ENCODE measurements at regions not wholly inside any gene's neighbourhood (a gene's known extent, or its start where the extent isn't known, plus 50 kb on each side); places are given as distances from the start of the nearest gene placed in this dataset.
"Not testable (repeated sequence)": the region's sequence is repeated elsewhere in the genome, so short reads cannot be mapped to it uniquely, and the experiment has no call there.

GRCh38 chr2:175326801-175327200 lies 145.3 kb upstream of the ATP5MC3 start:
- Histone ChIP-seq H3K27ac (replicated peaks in 1 of 4) (no peak overlapping the region), H3K4me1 (no peaks in the 10 kb centered on the region)
- intact Hi-C loops (cut with DNase I): no loop called here

GRCh38 chr2:175326164-175326563 lies 144.7 kb upstream of the ATP5MC3 start:
- DNase-seq (ENCODE audit: extremely low spot score); H3K27ac ChIP-seq (replicated peaks in 1 of 4); intact Hi-C loops (cut with DNase I); H3K27me3 ChIP-seq; H3K4me3 ChIP-seq; H3K4me1 ChIP-seq; H3K36me3 ChIP-seq: not testable (repeated sequence)
- 83% methylated on average over 2 of the region's 2 CpGs for WGBS
- H3K9me3 ChIP-seq: peaks cover 0 to 15% (median 10%) of the 10 kb centered on the region in 4 donors

More at GRCh38 chr2:175326801-175327200, 145.3 kb upstream of the ATP5MC3 start:
- TF ChIP-seq POLR2A (IDR thresholded peaks at IDR 0.05; ENCODE audit: low read depth) (no peak), CTCF (IDR thresholded peaks at IDR 0.05) (no peak), EP300 (IDR thresholded peaks at IDR 0.05) (no peak), POLR2AphosphoS5 (IDR thresholded peaks at IDR 0.05) (no peak)
- H3K27me3 ChIP-seq: peaks cover 0 to 4% (median 0%) of the 10 kb centered on the region in 4 donors
- no peak for DNase-seq (ENCODE audit: extremely low spot score)
- no peak overlapping the region for H3K4me3 ChIP-seq
- peaks cover 0 to 15% (median 10%) of the 10 kb centered on the region in 4 donors for H3K9me3 ChIP-seq
- no peaks in the 10 kb centered on the region for H3K36me3 ChIP-seq
- WGBS: 60% methylated on average over 3 of the region's 3 CpGs

- H3K4me3 ChIP-seq: no peak overlapping the region
- no peak overlapping the region for H3K27ac ChIP-seq (replicated peaks in 1 of 4)
- TF ChIP-seq POLR2AphosphoS5 (IDR thresholded peaks at IDR 0.05): no peak
- TF ChIP-seq POLR2A (IDR thresholded peaks at IDR 0.05; ENCODE audit: low read depth): no peak
- no peak for TF ChIP-seq EP300 (IDR thresholded peaks at IDR 0.05)
- TF ChIP-seq CTCF (IDR thresholded peaks at IDR 0.05): no peak
- intact Hi-C loops (cut with DNase I): no loop called here
- no peaks in the 10 kb centered on the region for H3K36me3 ChIP-seq
- DNase-seq (ENCODE audit: extremely low spot score): no peak
- peaks cover 0 to 15% (median 10%) of the 10 kb centered on the region in 4 donors for H3K9me3 ChIP-seq
- H3K27me3 ChIP-seq: peaks cover 0 to 4% (median 0%) of the 10 kb centered on the region in 4 donors
- WGBS: 90% methylated on average over 4 of the region's 4 CpGs
- H3K4me1 ChIP-seq: no peaks in the 10 kb centered on the region
Observed at GRCh38 chr2:175323162-175323561, 141.7 kb upstream of the ATP5MC3 start.

GRCh38 chr2:175318542-175318941 lies 137.0 kb upstream of the ATP5MC3 start:
- no peak overlapping the region for H3K27ac ChIP-seq (replicated peaks in 1 of 4)
- 59% methylated on average over 2 of the region's 2 CpGs for WGBS
- intact Hi-C loops (cut with DNase I): no loop called here

GRCh38 chr2:175317751-175318150 lies 136.2 kb upstream of the ATP5MC3 start:
- Histone ChIP-seq H3K27ac (replicated peaks in 1 of 4) (no peak overlapping the region), H3K4me1 (no peaks in the 10 kb centered on the region), H3K36me3 (no peaks in the 10 kb centered on the region), H3K9me3 (no peaks in the 10 kb centered on the region), H3K4me3 (no peak overlapping the region), H3K27me3 (no peaks in the 10 kb centered on the region)
- intact Hi-C loops (cut with DNase I): no loop called here
- TF ChIP-seq POLR2A (IDR thresholded peaks at IDR 0.05; ENCODE audit: low read depth): no peak
- no peak for TF ChIP-seq CTCF (IDR thresholded peaks at IDR 0.05)
- TF ChIP-seq EP300 (IDR thresholded peaks at IDR 0.05): no peak
- TF ChIP-seq POLR2AphosphoS5 (IDR thresholded peaks at IDR 0.05): no peak
- DNase-seq (ENCODE audit: extremely low spot score): no peak
- WGBS: 82% methylated on average over 2 of the region's 2 CpGs

More at GRCh38 chr2:175318542-175318941, 137.0 kb upstream of the ATP5MC3 start:
- Histone ChIP-seq H3K36me3 (no peaks in the 10 kb centered on the region), H3K4me3 (no peak overlapping the region), H3K27me3 (no peaks in the 10 kb centered on the region), H3K4me1 (no peaks in the 10 kb centered on the region), H3K9me3 (no peaks in the 10 kb centered on the region)
- TF ChIP-seq POLR2AphosphoS5 (IDR thresholded peaks at IDR 0.05): no peak
- TF ChIP-seq EP300 (IDR thresholded peaks at IDR 0.05): no peak
- no peak for TF ChIP-seq CTCF (IDR thresholded peaks at IDR 0.05)
- TF ChIP-seq POLR2A (IDR thresholded peaks at IDR 0.05; ENCODE audit: low read depth): no peak
- DNase-seq (ENCODE audit: extremely low spot score): no peak

Data from esophagus muscularis mucosa (tissue), 4 donors.